ENCODE measurements at regions not wholly inside any gene's neighbourhood (a gene's known extent, or its start where the extent isn't known, plus 50 kb on each side); places are given as distances from the start of the nearest gene placed in this dataset.

- no peak for TF ChIP-seq CTCF (IDR thresholded peaks at IDR 0.05; ENCODE audit: insufficient read depth, low read length, poor library complexity, severe bottlenecking)
- TF ChIP-seq EZH2phosphoT487 (conservative IDR thresholded peaks at IDR 0.05; ENCODE audit: low read length): no peak
Measured at GRCh38 chr2:35783723-35784122, 571.9 kb upstream of the CRIM1 start.

Measured in SU-DHL-6 (cell line).